Lung (tissue), 1 donor: ENCODE measurements at regions not wholly inside any gene's neighbourhood (a gene's known extent, or its start where the extent isn't known, plus 50 kb on each side); places are given as distances from the start of the nearest gene placed in this dataset. TPM values are rescaled to one million over a fixed set of nuclear protein-coding genes. Genes with fewer than 3 reads are reported as not detected.

Source experiments
- small RNA-seq: library from RNA; depleted of rRNA; stranded (forward); fragments of <200 nt; gene quantifications from one replicate; pipeline ENCODE3, GENCODE V24; 2014; ENCODE audit warnings: low replicate concordance

Small RNA genes lying in the stretch of these regions (small RNA-seq; reads per million reads assigned to genes)
- gene AL049861.1 (not detected), gene RF02271 (not detected), gene RN7SL583P (not detected), gene RNA5SP52 (not detected)
